ENCODE measurements at regions not wholly inside any gene's neighbourhood (a gene's known extent, or its start where the extent isn't known, plus 50 kb on each side); places are given as distances from the start of the nearest gene placed in this dataset.

- no peak for ATAC-seq (ENCODE audit: low read depth)
- no peaks in the 10 kb centered on the region for H3K4me1 ChIP-seq (ENCODE audit: insufficient read depth, poor library complexity, severe bottlenecking)
- TF ChIP-seq CTCF (IDR thresholded peaks at IDR 0.05; ENCODE audit: poor library complexity, severe bottlenecking) = no peak
Observed at GRCh38 chr16:86404678-86405077, 105.6 kb upstream of the FOXF1 start.

DNA sequence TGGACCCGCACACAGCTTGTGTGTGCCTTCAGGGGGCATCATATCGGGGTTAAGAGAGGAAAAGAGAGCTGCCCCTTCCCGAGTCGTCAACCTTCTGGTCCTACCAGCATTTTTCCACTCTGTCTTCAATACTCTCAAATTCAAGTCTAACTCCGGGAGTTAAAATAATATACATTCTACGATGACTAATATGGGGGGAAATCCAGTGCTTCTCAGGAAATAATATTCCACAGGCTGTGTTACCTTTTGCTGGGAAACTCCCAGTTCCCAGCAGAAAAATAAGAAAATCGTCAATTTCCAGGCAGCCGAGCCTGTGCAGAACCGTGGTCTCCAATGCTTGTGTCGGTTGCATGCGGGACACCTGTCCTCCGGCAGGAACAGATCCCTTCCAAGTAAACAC, 105.0 kb upstream of the FOXF1 start:
- ATAC-seq (ENCODE audit: low read depth) (no peak), DNase-seq (ENCODE audit: low spot score) (no peak)
- Histone ChIP-seq H3K27ac (ENCODE audit: poor library complexity, severe bottlenecking) (no peak overlapping the region), H3K4me1 (ENCODE audit: insufficient read depth, poor library complexity, severe bottlenecking) (no peaks in the 10 kb centered on the region), H3K4me3 (ENCODE audit: severe bottlenecking) (no peak overlapping the region), H3K36me3 (ENCODE audit: low read depth) (no peaks in the 10 kb centered on the region), H3K27me3 (ENCODE audit: insufficient read depth, poor library complexity, severe bottlenecking) (peaks cover 24% of the 10 kb centered on the region), H3K9me3 (ENCODE audit: severe bottlenecking) (no peaks in the 10 kb centered on the region)
- TF ChIP-seq CTCF (IDR thresholded peaks at IDR 0.05; ENCODE audit: poor library complexity, severe bottlenecking) = no peak

More at GRCh38 chr16:86404678-86405077, 105.6 kb upstream of the FOXF1 start:
- no peak overlapping the region for H3K27ac ChIP-seq (ENCODE audit: poor library complexity, severe bottlenecking)
- no peaks in the 10 kb centered on the region for H3K36me3 ChIP-seq (ENCODE audit: low read depth)
- peaks cover 19% of the 10 kb centered on the region for H3K27me3 ChIP-seq (ENCODE audit: insufficient read depth, poor library complexity, severe bottlenecking)
- H3K9me3 ChIP-seq (ENCODE audit: severe bottlenecking) = no peaks in the 10 kb centered on the region
- no peak for DNase-seq (ENCODE audit: low spot score)
- no peak overlapping the region for H3K4me3 ChIP-seq (ENCODE audit: severe bottlenecking)

GRCh38 chr16:86406056-86406455, 104.3 kb upstream of the FOXF1 start:
- no peak overlapping the region for H3K4me3 ChIP-seq (ENCODE audit: severe bottlenecking)
- no peak for DNase-seq (ENCODE audit: low spot score)
- no peaks in the 10 kb centered on the region for H3K9me3 ChIP-seq (ENCODE audit: severe bottlenecking)
- no peaks in the 10 kb centered on the region for H3K4me1 ChIP-seq (ENCODE audit: insufficient read depth, poor library complexity, severe bottlenecking)
- H3K27ac ChIP-seq (ENCODE audit: poor library complexity, severe bottlenecking) = no peak overlapping the region
- no peak for ATAC-seq (ENCODE audit: low read depth)
- no peaks in the 10 kb centered on the region for H3K36me3 ChIP-seq (ENCODE audit: low read depth)
- H3K27me3 ChIP-seq (ENCODE audit: insufficient read depth, poor library complexity, severe bottlenecking) = peaks cover 32% of the 10 kb centered on the region
- TF ChIP-seq CTCF (IDR thresholded peaks at IDR 0.05; ENCODE audit: poor library complexity, severe bottlenecking) = no peak

DNA sequence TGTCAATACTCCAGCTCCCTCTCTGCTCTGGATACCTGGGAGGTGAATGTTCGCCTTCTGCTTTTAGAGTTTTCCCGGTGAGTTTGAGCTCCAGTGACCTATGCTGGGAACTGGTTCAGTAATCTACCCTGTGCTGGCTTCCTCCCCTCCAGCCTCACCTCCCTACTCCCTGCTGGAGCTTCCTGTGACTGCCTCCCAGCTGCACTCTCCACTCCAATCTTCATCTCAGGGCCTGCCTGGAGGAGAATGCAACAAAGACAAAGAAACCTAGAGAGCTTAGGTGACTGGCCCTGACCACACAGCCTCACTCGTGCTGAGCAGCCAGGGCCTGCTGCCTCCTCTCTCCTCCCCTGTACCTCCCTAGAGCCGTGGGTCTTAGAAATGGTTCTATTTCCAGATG, 101.6 kb upstream of the FOXF1 start:
- H3K27me3 ChIP-seq (ENCODE audit: insufficient read depth, poor library complexity, severe bottlenecking) = peaks cover 43% of the 10 kb centered on the region
- H3K4me1 ChIP-seq (ENCODE audit: insufficient read depth, poor library complexity, severe bottlenecking) = no peaks in the 10 kb centered on the region
- H3K36me3 ChIP-seq (ENCODE audit: low read depth) = no peaks in the 10 kb centered on the region
- no peak overlapping the region for H3K27ac ChIP-seq (ENCODE audit: poor library complexity, severe bottlenecking)
- H3K9me3 ChIP-seq (ENCODE audit: severe bottlenecking) = no peaks in the 10 kb centered on the region
- no peak for TF ChIP-seq CTCF (IDR thresholded peaks at IDR 0.05; ENCODE audit: poor library complexity, severe bottlenecking)
- no peak overlapping the region for H3K4me3 ChIP-seq (ENCODE audit: severe bottlenecking)
- ATAC-seq (ENCODE audit: low read depth) (no peak), DNase-seq (ENCODE audit: low spot score) (no peak)

DNA sequence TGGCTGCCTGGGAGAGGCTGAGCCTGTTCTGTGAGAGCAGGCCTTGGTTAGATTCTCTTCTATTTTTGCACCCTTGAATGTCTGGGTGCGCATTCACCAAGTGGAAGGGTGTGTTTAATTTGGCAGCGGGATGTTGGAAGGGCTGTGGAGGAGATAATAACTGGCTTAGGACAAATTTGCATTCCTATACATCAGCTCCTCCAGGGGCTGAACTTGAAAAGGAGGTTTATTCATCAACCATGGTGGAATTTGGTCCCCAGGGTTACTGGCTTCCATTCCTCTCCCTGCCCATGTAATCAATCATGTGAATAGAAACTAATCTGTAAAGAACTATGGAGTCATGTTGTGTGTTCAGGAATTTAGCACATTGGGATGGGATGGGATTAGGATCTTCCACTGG, 100.2 kb upstream of the FOXF1 start:
- DNase-seq (ENCODE audit: low spot score) = no peak
- Histone ChIP-seq H3K4me1 (ENCODE audit: insufficient read depth, poor library complexity, severe bottlenecking) (no peaks in the 10 kb centered on the region), H3K4me3 (ENCODE audit: severe bottlenecking) (no peak overlapping the region), H3K36me3 (ENCODE audit: low read depth) (no peaks in the 10 kb centered on the region), H3K27ac (ENCODE audit: poor library complexity, severe bottlenecking) (no peak overlapping the region), H3K9me3 (ENCODE audit: severe bottlenecking) (no peaks in the 10 kb centered on the region), H3K27me3 (ENCODE audit: insufficient read depth, poor library complexity, severe bottlenecking) (peaks cover 43% of the 10 kb centered on the region)
- TF ChIP-seq CTCF (IDR thresholded peaks at IDR 0.05; ENCODE audit: poor library complexity, severe bottlenecking) = no peak
- no peak for ATAC-seq (ENCODE audit: low read depth)
